K562 (cell line): ENCODE measurements at regions not wholly inside any gene's neighbourhood (a gene's known extent, or its start where the extent isn't known, plus 50 kb on each side); places are given as distances from the start of the nearest gene placed in this dataset.

Experiments
- ATAC-seq: fragments of 200-7000 bp; cut with Tn5 transposase; 3 replicates; pipeline ENCODE4 v1.9.1; 2020; ENCODE audit warnings: moderate library complexity
- BruUV-seq: library from RNA; stranded (reverse); fragments of 400-500 nt; replicated peaks from 2 replicates; lab custom pipeline; 2021; lab: Mats Ljungman, UMichigan
- CTCF ChIA-PET: fragments of 300-600 bp; formaldehyde crosslinking; extraction: SDS; loops from one replicate; lab custom pipeline; 2021; ENCODE audit warnings: low intra/inter-chr PET ratio; lab: Yijun Ruan, JAX
- POLR2A ChIA-PET: fragments of 300-600, 350-650 bp; sonication (Branson Sonifier 250); formaldehyde crosslinking; extraction: SDS; loops from one replicate; lab custom pipeline; 2021; ENCODE audit warnings: antibody characterized with exemption, inconsistent platforms; lab: Yijun Ruan, JAX
- DNase-seq, 4 experiments: peaks; one replicate each; pipeline versions ENCODE4 v3.0.0 to v3.0.0-alpha.2; 2011 to 2018; ENCODE audit warnings: low spot score in 3 of 4, mixed read lengths in 3 of 4; ENCODE audit errors: extremely low read depth in 1 of 4
- FAIRE-seq: peaks from 2 replicates; lab custom pipeline; 2011; peaks lifted over from hg19 to GRCh38; lab: Jason Lieb, UNC
- H2AFZ ChIP-seq: 2 replicates; pipeline ENCODE4 v1.6.0; 2011; ENCODE audit warnings: low read depth, low read length, control low read depth, inconsistent platforms
- H3K27ac ChIP-seq: fragments of 200-600 bp; 3 replicates; pipeline ENCODE4 v1.8.0; 2011; ENCODE audit warnings: low read depth, mild to moderate bottlenecking, control low read depth, inconsistent platforms, low read length, moderate library complexity, mixed read lengths; ENCODE audit errors: extremely low read depth
- H3K27me3 ChIP-seq, 2 experiments: fragments of 300-600 bp in 1 of 2; 2 replicates in 1 of 2; 3 replicates in 1 of 2; pipeline versions ENCODE4 v1.6.0 to v1.8.0; 2011; ENCODE audit warnings: inconsistent platforms in 2 of 2, low read length in 2 of 2, mild to moderate bottlenecking in 1 of 2, mixed read lengths in 1 of 2, moderate library complexity in 1 of 2; ENCODE audit not compliant: control insufficient read depth in 2 of 2, insufficient read depth in 2 of 2
- H3K36me3 ChIP-seq: fragments of 300-600 bp; 3 replicates; pipeline ENCODE4 v1.8.0; 2011; ENCODE audit warnings: mild to moderate bottlenecking, low read length, inconsistent platforms; ENCODE audit not compliant: control insufficient read depth, insufficient read depth
- H3K4me1 ChIP-seq, 2 experiments: fragments of 200-600 bp in 1 of 2; replicated peaks in 1 of 2; 2 replicates in 1 of 2; 3 replicates in 1 of 2; pipeline versions ENCODE4 v1.5.1 to v1.8.0; 2011; ENCODE audit warnings: inconsistent platforms in 2 of 2, low read length in 2 of 2, mild to moderate bottlenecking in 1 of 2, mixed read lengths in 1 of 2, moderate library complexity in 1 of 2; ENCODE audit not compliant: control insufficient read depth in 2 of 2, insufficient read depth in 2 of 2
- H3K4me2 ChIP-seq: 2 replicates; pipeline ENCODE4 v1.6.1; 2011; ENCODE audit warnings: low read length, control low read depth, inconsistent platforms, mixed read lengths; ENCODE audit not compliant: insufficient read depth
- H3K4me3 ChIP-seq: fragments of 200-600 bp; sonication (generic), shearing (Covaris generic); 2 replicates; pipeline ENCODE4 v1.5.1; 2016; ENCODE audit warnings: control low read depth, inconsistent platforms
- H3K79me2 ChIP-seq: fragments of 200-600 bp; 3 replicates; pipeline ENCODE4 v1.8.0; 2011; ENCODE audit warnings: low read length, inconsistent platforms; ENCODE audit not compliant: control insufficient read depth, insufficient read depth
- H3K9ac ChIP-seq, 2 experiments: 2 replicates each; pipeline versions ENCODE4 v1.6.0 to v1.6.1; 2011; ENCODE audit warnings: low read depth in 2 of 2, low read length in 2 of 2, control low read depth in 1 of 2, inconsistent platforms in 1 of 2, mild to moderate bottlenecking in 1 of 2, mixed read lengths in 1 of 2; ENCODE audit not compliant: insufficient read depth in 1 of 2
- H3K9me1 ChIP-seq: one replicate; pipeline ENCODE4 v1.6.0; 2011; ENCODE audit warnings: inconsistent platforms, mild to moderate bottlenecking, low read length, moderate library complexity; ENCODE audit not compliant: control insufficient read depth, insufficient read depth
- H3K9me3 ChIP-seq: replicated peaks from 2 replicates; pipeline ENCODE4 v1.5.1; 2011; ENCODE audit warnings: low read depth, low read length, inconsistent platforms; ENCODE audit not compliant: control insufficient read depth, insufficient read depth
- H4K20me1 ChIP-seq: replicated peaks from 2 replicates; pipeline ENCODE4 v1.6.1; 2011; ENCODE audit warnings: low read length, inconsistent platforms, mixed read lengths; ENCODE audit not compliant: control insufficient read depth, insufficient read depth
- BRCA1 ChIP-seq, 2 experiments: fragments of 450-650 bp in 1 of 2; sonication (generic) in 1 of 2; formaldehyde crosslinking in 1 of 2; IDR thresholded peaks; 2 replicates each; pipeline versions ENCODE4 v1.5.0 to v1.6.1; 2017 to 2020; ENCODE audit warnings: mild to moderate bottlenecking in 1 of 2, missing genetic modification reagents in 1 of 2
- DDX20 ChIP-seq: fragments of 450-650 bp; IDR thresholded peaks from 2 replicates; pipeline ENCODE4 v1.6.1; 2016; ENCODE audit warnings: missing genetic modification characterization, low read depth, mild to moderate bottlenecking, missing compliant biosample characterization, moderate library complexity
- IRF2 ChIP-seq: sonication (generic); formaldehyde crosslinking; IDR thresholded peaks from 2 replicates; pipeline ENCODE4 v1.8.1; 2022; ENCODE audit warnings: mild to moderate bottlenecking, missing genetic modification reagents
- NONO ChIP-seq, 2 experiments: fragments of 200-400 bp in 1 of 2; fragments of 450-650 bp in 1 of 2; formaldehyde crosslinking in 1 of 2; IDR thresholded peaks; 2 replicates each; pipeline ENCODE4 v1.6.1; 2017; ENCODE audit warnings: low read depth in 2 of 2, mild to moderate bottlenecking in 2 of 2, moderate library complexity in 2 of 2, low read length in 1 of 2
- SNRNP70 ChIP-seq: fragments of 200-400 bp; formaldehyde crosslinking; optimal IDR thresholded peaks from 2 replicates; pipeline ENCODE3; 2017; ENCODE audit warnings: low read depth, low read length
- TRIM28 ChIP-seq: fragments of 450-650 bp; IDR thresholded peaks from 2 replicates; pipeline ENCODE4 v1.6.1; 2017
- ZC3H11A ChIP-seq: IDR thresholded peaks from 2 replicates; pipeline ENCODE4 v1.6.1; 2012; ENCODE audit warnings: low read depth, low read length, improper control_type of control experiment
- ZNF140 ChIP-seq: fragments of 250-450 bp; sonication (Bioruptor Pico); IDR thresholded peaks from 2 replicates; pipeline ENCODE4 v1.8.0; 2021; ENCODE audit warnings: moderate library complexity, mild to moderate bottlenecking, inconsistent platforms
- in situ Hi-C: fragments of 300-500 bp; cut with MboI; formaldehyde crosslinking; loops from 4 replicates; pipeline ENCODE4 v1.15.0; 2018; ENCODE audit warnings: inconsistent platforms, mixed read lengths
- intact Hi-C: fragments of 100-400 bp; cut with micrococcal nuclease; formaldehyde crosslinking; loops from 2 replicates; pipeline ENCODE4 v1.14.2; 2022
- TF ChIP-seq, protein P1 (sequence below): fragments of 450-650 bp; IDR thresholded peaks from 2 replicates; pipeline ENCODE4 v1.6.1; 2016; ENCODE audit warnings: low read depth, mild to moderate bottlenecking, moderate library complexity
- TF ChIP-seq, protein P2 (sequence below): fragments of 450-650 bp; conservative IDR thresholded peaks from 2 replicates; pipeline ENCODE4 v1.6.1; 2016; ENCODE audit warnings: missing genetic modification characterization, low read depth, mild to moderate bottlenecking, missing compliant biosample characterization, moderate library complexity
- TF ChIP-seq, protein P3 (sequence below): fragments of 250-450 bp; sonication (Bioruptor Pico); IDR thresholded peaks from 2 replicates; pipeline ENCODE4 v1.4.0; 2020

DNA sequence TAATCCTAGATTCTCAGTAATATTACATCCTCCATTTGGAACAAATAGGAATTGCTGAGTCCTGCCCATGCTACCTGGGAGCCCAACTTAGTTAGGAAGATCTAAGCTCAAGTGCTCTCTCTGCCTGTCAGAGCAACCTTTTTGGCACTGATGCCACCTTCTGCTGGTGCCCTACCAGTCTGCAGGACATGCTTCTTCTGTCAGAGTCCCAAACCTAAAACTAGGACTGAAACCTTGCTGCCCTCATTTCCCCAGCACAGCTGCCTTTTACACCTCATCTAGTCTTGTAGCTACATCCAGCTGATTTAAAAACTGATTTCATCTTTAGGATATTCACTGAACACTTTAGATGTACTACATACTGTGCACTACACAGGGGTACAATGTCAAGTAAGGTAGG lies 118.7 kb downstream of the LYPLAL1 start:
- no peak for FAIRE-seq
- Histone ChIP-seq H4K20me1 (no peaks in the 10 kb centered on the region), H3K4me3 (no peak overlapping the region), H3K27ac (no peak overlapping the region), H3K4me2 (no peak overlapping the region), H3K9me1 (no peaks in the 10 kb centered on the region), H3K36me3 (no peaks in the 10 kb centered on the region), H3K9me3 (no peaks in the 10 kb centered on the region), H2AFZ (no peak overlapping the region), H3K27me3 (no peaks in the 10 kb centered on the region), H3K9ac (no peak overlapping the region), H3K4me1 (no peaks in the 10 kb centered on the region), H3K79me2 (no peaks in the 10 kb centered on the region)
- BruUV-seq, result no TSS peak
- in situ Hi-C loops, result no loop called here
- no peak for DNase-seq
- no peak for ATAC-seq
- CTCF ChIA-PET, result no interaction called here
- POLR2A ChIA-PET, result interaction anchor here (0.7 kb wide), 1 partner anchor 823 kb away, joined by 4 read pairs; no protein-coding TSS in a partner anchor
- intact Hi-C loops, result loop anchor here (5.0 kb wide), 1 partner anchor 60 kb away; no protein-coding TSS in a partner anchor
- no peak for TF ChIP-seq NONO (IDR thresholded peaks at IDR 0.05; ENCODE audit: low read depth in 2 of 2, low read length in 1 of 2)
- no peak for TF ChIP-seq IRF2 (CRISPR knock-in tag)
- no peak for TF ChIP-seq TRIM28
- TF ChIP-seq, protein P1, sequence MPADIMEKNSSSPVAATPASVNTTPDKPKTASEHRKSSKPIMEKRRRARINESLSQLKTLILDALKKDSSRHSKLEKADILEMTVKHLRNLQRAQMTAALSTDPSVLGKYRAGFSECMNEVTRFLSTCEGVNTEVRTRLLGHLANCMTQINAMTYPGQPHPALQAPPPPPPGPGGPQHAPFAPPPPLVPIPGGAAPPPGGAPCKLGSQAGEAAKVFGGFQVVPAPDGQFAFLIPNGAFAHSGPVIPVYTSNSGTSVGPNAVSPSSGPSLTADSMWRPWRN, result no peak
- TF ChIP-seq ZC3H11A, result no peak
- TF ChIP-seq, protein P2, sequence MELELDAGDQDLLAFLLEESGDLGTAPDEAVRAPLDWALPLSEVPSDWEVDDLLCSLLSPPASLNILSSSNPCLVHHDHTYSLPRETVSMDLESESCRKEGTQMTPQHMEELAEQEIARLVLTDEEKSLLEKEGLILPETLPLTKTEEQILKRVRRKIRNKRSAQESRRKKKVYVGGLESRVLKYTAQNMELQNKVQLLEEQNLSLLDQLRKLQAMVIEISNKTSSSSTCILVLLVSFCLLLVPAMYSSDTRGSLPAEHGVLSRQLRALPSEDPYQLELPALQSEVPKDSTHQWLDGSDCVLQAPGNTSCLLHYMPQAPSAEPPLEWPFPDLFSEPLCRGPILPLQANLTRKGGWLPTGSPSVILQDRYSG (tag), result no peak
- TF ChIP-seq ZNF140 (CRISPR knock-in tag), result no peak
- no peak for TF ChIP-seq SNRNP70
- no peak for TF ChIP-seq BRCA1 (IDR thresholded peaks at IDR 0.05)
- TF ChIP-seq BRCA1 (CRISPR knock-in tag; IDR thresholded peaks at IDR 0.05), result no peak
- no peak for TF ChIP-seq DDX20
- TF ChIP-seq, protein P3, sequence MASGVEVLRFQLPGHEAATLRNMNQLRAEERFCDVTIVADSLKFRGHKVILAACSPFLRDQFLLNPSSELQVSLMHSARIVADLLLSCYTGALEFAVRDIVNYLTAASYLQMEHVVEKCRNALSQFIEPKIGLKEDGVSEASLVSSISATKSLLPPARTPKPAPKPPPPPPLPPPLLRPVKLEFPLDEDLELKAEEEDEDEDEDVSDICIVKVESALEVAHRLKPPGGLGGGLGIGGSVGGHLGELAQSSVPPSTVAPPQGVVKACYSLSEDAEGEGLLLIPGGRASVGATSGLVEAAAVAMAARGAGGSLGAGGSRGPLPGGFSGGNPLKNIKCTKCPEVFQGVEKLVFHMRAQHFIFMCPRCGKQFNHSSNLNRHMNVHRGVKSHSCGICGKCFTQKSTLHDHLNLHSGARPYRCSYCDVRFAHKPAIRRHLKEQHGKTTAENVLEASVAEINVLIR (CRISPR knock-in tag), result no peak
